ENCODE measurements at regions not wholly inside any gene's neighbourhood (a gene's known extent, or its start where the extent isn't known, plus 50 kb on each side); places are given as distances from the start of the nearest gene placed in this dataset.
"Not testable (repeated sequence)": the region's sequence is repeated elsewhere in the genome, so short reads cannot be mapped to it uniquely, and the experiment has no call there.

DNA sequence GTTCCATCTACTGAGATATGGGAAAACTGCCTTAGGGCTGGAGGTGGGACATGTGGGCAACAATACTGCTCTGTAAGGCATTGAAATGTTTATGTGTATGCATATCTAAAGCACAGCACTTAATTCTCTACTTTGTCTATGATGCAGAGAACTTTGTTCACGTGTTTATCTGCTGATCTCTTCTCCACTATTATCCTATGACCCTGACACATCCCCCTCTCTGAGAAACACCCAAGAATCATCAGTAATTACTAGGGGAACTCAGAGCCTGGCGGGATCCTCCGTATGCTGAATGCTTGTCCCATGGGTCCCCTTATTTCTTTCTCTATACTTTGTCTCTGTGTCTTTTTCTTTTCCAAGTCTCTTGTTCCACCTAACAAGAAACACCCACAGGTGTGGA is 63.8 kb downstream of the OR4A15 start:
- H3K27ac ChIP-seq = not testable (repeated sequence)

DNA sequence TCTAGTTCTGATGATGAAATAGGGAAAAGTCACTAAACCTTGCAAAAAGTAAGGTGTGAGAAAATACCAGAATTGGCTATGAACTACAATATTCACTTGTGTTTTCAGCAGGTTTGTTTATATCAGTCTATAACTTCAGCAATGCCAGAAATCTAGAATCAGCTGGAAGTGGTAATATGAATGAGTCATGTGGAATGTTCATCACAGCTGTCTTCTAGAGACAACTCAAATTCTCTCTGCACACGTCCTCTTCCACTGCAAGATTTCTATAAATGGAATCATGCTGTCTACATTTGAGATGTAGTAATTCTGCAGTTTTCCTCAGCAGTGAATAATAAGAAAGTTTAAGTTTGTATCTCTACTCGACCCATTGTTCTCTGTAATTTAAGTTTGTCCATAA is 89.9 kb downstream of the OR4A15 start:
- no peak for TF ChIP-seq ZFX (IDR thresholded peaks at IDR 0.05)
- TF ChIP-seq, protein P1, sequence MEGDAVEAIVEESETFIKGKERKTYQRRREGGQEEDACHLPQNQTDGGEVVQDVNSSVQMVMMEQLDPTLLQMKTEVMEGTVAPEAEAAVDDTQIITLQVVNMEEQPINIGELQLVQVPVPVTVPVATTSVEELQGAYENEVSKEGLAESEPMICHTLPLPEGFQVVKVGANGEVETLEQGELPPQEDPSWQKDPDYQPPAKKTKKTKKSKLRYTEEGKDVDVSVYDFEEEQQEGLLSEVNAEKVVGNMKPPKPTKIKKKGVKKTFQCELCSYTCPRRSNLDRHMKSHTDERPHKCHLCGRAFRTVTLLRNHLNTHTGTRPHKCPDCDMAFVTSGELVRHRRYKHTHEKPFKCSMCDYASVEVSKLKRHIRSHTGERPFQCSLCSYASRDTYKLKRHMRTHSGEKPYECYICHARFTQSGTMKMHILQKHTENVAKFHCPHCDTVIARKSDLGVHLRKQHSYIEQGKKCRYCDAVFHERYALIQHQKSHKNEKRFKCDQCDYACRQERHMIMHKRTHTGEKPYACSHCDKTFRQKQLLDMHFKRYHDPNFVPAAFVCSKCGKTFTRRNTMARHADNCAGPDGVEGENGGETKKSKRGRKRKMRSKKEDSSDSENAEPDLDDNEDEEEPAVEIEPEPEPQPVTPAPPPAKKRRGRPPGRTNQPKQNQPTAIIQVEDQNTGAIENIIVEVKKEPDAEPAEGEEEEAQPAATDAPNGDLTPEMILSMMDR (conservative IDR thresholded peaks at IDR 0.05) = no peak
- H3K27ac ChIP-seq = no peak overlapping the region

DNA sequence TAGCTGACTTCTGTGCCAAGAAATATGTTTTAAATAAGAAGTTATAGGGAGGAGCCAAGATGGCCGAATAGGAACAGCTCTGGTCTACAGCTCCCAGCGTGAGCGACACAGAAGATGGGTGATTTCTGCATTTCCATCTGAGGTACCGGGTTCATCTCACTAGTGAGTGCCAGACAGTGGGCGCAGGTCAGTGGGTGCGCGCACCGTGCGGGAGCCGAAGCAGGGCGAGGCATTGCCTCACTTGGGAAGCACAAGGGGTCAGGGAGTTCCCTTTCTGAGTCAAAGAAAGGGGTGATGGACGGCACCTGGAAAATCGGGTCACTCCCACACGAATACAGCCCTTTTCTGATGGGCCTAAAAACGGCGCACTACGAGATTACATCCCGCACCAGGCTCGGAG is 92.1 kb downstream of the OR4A15 start:
- H3K27ac ChIP-seq = not testable (repeated sequence)

DNA sequence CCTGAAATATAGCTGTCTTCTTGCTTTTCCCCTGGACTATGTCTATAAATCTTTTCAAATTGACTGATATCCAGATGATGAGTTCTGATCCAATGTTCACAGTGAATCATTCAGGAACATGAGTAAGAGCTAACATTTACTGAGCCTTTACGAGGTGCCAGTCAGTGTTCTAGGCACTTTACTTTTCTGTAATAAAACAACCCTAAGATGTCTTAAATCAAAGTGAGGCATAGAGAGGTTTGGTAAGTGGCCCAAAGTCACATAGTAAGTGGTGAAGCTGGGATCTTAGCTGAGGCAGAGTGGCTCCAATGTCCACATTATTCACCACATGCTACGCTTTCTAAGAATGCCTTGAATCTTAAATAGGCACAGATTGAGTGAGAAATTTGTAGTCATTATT is 79.9 kb upstream of the OR4C15 start:
- no peak for TF ChIP-seq ZFX (IDR thresholded peaks at IDR 0.05)
- TF ChIP-seq, protein P1 (conservative IDR thresholded peaks at IDR 0.05) = no peak
- H3K27ac ChIP-seq = no peak overlapping the region

DNA sequence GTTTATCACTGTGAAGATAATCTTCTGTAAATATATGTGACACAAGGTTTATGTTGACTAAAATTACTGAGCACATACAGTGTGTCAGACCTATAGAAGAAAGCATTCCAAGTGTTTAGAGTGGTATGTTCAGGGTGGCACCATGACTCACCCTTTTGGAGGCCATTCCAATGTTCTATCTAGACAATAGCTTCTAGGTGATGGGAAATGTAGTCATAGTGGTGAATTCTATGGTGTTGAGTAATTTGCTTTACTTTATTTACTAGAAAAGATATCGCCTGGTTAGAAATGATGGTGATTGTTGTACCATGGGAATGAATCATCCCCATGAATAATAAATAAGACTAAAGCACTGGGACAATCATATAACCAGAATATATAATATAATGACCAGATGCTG is 72.9 kb upstream of the OR4C15 start:
- H3K27ac ChIP-seq = no peak overlapping the region
- no peak for TF ChIP-seq ZFX (IDR thresholded peaks at IDR 0.05)
- TF ChIP-seq, protein P1 (conservative IDR thresholded peaks at IDR 0.05) = no peak

DNA sequence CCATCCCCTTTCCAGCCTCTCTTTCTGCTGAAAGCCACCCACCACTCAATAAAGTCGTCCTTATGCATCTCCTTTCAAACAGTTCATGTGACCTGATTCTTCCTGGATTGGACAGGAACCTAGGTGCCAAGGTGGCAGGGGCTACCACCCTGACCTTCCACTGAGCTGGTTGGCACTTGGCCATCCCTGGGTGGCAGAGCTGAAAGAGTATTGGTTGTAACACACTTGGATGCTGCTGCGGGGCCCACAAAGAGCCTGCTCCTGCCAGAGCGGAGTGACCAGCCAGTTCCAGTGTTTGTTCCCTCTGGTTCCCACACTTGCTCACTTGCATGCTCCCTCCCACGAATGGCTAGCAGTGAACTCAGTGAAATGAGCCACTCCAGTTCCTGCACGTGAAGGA is 57.2 kb upstream of the OR4C15 start:
- no peak overlapping the region for H3K27ac ChIP-seq
- TF ChIP-seq, protein P1 (conservative IDR thresholded peaks at IDR 0.05) = no peak
- TF ChIP-seq ZFX (IDR thresholded peaks at IDR 0.05) = no peak

DNA sequence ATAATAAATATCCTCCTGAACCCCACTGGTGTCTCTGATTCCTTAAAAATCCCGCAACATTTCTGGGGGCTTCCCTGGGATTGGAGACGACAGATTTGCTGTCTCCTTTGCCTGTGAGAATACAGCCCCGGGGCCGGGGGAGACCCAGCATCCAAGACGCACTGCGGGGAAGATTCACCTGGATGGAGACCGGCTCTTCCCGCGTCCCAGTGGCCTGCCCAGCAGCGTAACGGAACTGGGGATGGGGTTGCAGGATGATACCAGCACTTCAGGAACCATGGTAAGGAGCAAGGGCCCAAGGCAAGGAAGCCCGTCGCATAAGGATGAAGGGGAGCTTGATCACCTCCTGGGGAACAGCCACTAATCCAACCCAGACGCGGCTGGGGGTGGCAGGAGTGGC is 53.3 kb upstream of the OR4C15 start:
- no peak overlapping the region for H3K27ac ChIP-seq
- TF ChIP-seq ZFX (IDR thresholded peaks at IDR 0.05) = no peak
- TF ChIP-seq, protein P1 (conservative IDR thresholded peaks at IDR 0.05) = no peak

DNA sequence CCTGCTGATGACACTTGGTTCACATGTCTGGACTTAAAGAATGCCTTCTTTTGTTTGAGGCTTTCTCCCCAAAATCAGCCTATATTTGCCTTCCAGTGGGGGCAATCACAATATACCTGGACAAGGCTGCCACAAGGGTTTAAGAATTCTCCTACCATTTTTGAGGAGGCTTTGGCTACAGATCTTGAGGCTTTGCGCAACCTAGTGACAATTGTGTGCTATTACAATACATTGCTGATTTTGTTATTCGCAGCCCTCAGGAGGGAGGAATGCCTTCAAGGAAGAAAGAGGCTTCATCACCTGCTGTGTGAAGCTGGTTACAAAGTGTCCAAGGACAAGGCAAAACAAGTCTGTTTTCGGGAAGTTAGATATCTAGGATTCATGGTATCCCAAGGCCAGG is 50.8 kb upstream of the OR4C15 start:
- TF ChIP-seq, protein P1 (conservative IDR thresholded peaks at IDR 0.05) = peak; percentile 53
- TF ChIP-seq ZFX (IDR thresholded peaks at IDR 0.05) = no peak
- no peak overlapping the region for H3K27ac ChIP-seq

Measured in C4-2B (cell line).